H9 (cell line): ENCODE measurements at regions not wholly inside any gene's neighbourhood (a gene's known extent, or its start where the extent isn't known, plus 50 kb on each side); places are given as distances from the start of the nearest gene placed in this dataset.

Experiments
- DNase-seq: peaks from one replicate; pipeline ENCODE4 v3.0.0-alpha.2; 2017
- H2AFZ ChIP-seq: one replicate; pipeline ENCODE4 v1.6.1; 2013; ENCODE audit warnings: mild to moderate bottlenecking, low read length, control low read depth, moderate library complexity
- H2AK5ac ChIP-seq: 2 replicates; pipeline ENCODE4 v1.6.1; 2013; ENCODE audit warnings: low read length, control low read depth, mixed read lengths; ENCODE audit not compliant: insufficient read length
- H2BK120ac ChIP-seq: one replicate; pipeline ENCODE4 v1.6.1; 2013; ENCODE audit warnings: low read depth, mild to moderate bottlenecking, low read length, control low read depth, inconsistent platforms; ENCODE audit not compliant: poor library complexity, severe bottlenecking
- H2BK12ac ChIP-seq: 2 replicates; pipeline ENCODE4 v1.6.1; 2013; ENCODE audit warnings: low read length, control low read depth, mixed read lengths, low read depth; ENCODE audit not compliant: insufficient read length
- H2BK15ac ChIP-seq: 2 replicates; pipeline ENCODE4 v1.6.1; 2013; ENCODE audit warnings: low read depth, low read length, control low read depth
- H2BK20ac ChIP-seq: one replicate; pipeline ENCODE4 v1.6.1; 2013; ENCODE audit warnings: low read depth, mild to moderate bottlenecking, low read length, control low read depth, inconsistent platforms; ENCODE audit not compliant: poor library complexity, severe bottlenecking
- H2BK5ac ChIP-seq: 2 replicates; pipeline ENCODE4 v1.6.1; 2013; ENCODE audit warnings: low read length, control low read depth, mixed read lengths; ENCODE audit not compliant: insufficient read length
- H3K14ac ChIP-seq: 2 replicates; pipeline ENCODE4 v1.6.1; 2013; ENCODE audit warnings: low read length, control low read depth; ENCODE audit not compliant: insufficient read depth
- H3K18ac ChIP-seq: 2 replicates; pipeline ENCODE4 v1.6.1; 2013; ENCODE audit warnings: low read depth, mild to moderate bottlenecking, mixed read lengths, low read length, control low read depth; ENCODE audit not compliant: insufficient read length
- H3K23ac ChIP-seq: 2 replicates; pipeline ENCODE4 v1.6.1; 2013; ENCODE audit warnings: low read length, control low read depth, mixed read lengths, low read depth; ENCODE audit not compliant: insufficient read length
- H3K23me2 ChIP-seq: 2 replicates; pipeline ENCODE4 v1.6.1; 2013; ENCODE audit warnings: low read depth, mild to moderate bottlenecking, mixed read lengths, low read length, control low read depth; ENCODE audit not compliant: insufficient read length, poor library complexity, severe bottlenecking
- H3K27ac ChIP-seq: 2 replicates; pipeline ENCODE4 v1.5.1; 2013; ENCODE audit warnings: low read length, control low read depth, mixed read lengths, low read depth; ENCODE audit not compliant: insufficient read length
- H3K27me3 ChIP-seq: 2 replicates; pipeline ENCODE4 v1.6.1; 2013; ENCODE audit warnings: low read length, control low read depth, inconsistent platforms; ENCODE audit not compliant: insufficient read depth
- H3K4ac ChIP-seq: 2 replicates; pipeline ENCODE4 v1.6.1; 2013; ENCODE audit warnings: low read depth, mild to moderate bottlenecking, control low read depth, inconsistent platforms, low read length, moderate library complexity
- H3K4me1 ChIP-seq: 2 replicates; pipeline ENCODE4 v1.6.1; 2013; ENCODE audit warnings: low read length, control low read depth, inconsistent platforms; ENCODE audit not compliant: insufficient read depth
- H3K4me2 ChIP-seq: 2 replicates; pipeline ENCODE4 v1.6.1; 2013; ENCODE audit warnings: low read length, control low read depth, mixed read lengths; ENCODE audit not compliant: insufficient read length, insufficient read depth
- H3K56ac ChIP-seq: 2 replicates; pipeline ENCODE4 v1.6.1; 2013; ENCODE audit warnings: low read depth, mild to moderate bottlenecking, mixed read lengths, low read length, control low read depth; ENCODE audit not compliant: insufficient read length
- H3K79me1 ChIP-seq: 2 replicates; pipeline ENCODE4 v1.6.1; 2013; ENCODE audit warnings: low read depth, mild to moderate bottlenecking, moderate library complexity, low read length, control low read depth, inconsistent platforms; ENCODE audit not compliant: insufficient read depth, poor library complexity, severe bottlenecking
- H3K79me2 ChIP-seq: 2 replicates; pipeline ENCODE4 v1.6.1; 2013; ENCODE audit warnings: low read length, control low read depth, inconsistent platforms; ENCODE audit not compliant: insufficient read depth
- H3K9ac ChIP-seq: 2 replicates; pipeline ENCODE4 v1.6.1; 2013; ENCODE audit warnings: low read length, control low read depth, mixed read lengths; ENCODE audit not compliant: insufficient read length; ENCODE audit errors: extremely low read depth
- H3K9me3 ChIP-seq: one replicate; pipeline ENCODE4 v1.6.1; 2013; ENCODE audit warnings: low read depth, low read length, inconsistent platforms; ENCODE audit not compliant: control insufficient read depth
- H3T11ph ChIP-seq: one replicate; pipeline ENCODE4 v1.6.1; 2013; ENCODE audit warnings: mild to moderate bottlenecking, low read length, control low read depth, inconsistent platforms
- H4K20me1 ChIP-seq: one replicate; pipeline ENCODE4 v1.6.1; 2013; ENCODE audit not compliant: control insufficient read depth, insufficient read length, insufficient read depth
- H4K5ac ChIP-seq: 2 replicates; pipeline ENCODE4 v1.6.1; 2013; ENCODE audit warnings: low read depth, mild to moderate bottlenecking, mixed read lengths, low read length, control low read depth; ENCODE audit not compliant: insufficient read length
- H4K8ac ChIP-seq: replicated peaks from 2 replicates; pipeline ENCODE4 v1.6.1; 2013; ENCODE audit warnings: low read length, control low read depth, mixed read lengths, low read depth; ENCODE audit not compliant: insufficient read length
- H4K91ac ChIP-seq: 2 replicates; pipeline ENCODE4 v1.6.1; 2013; ENCODE audit warnings: low read depth, mild to moderate bottlenecking, moderate library complexity, mixed read lengths, low read length, control low read depth; ENCODE audit not compliant: insufficient read length
- H3K27ac Mint-ChIP-seq, 3 experiments: 2 replicates in 2 of 3; 3 replicates in 1 of 3; pipeline ENCODE4 v1.8.0; 2020 to 2021; ENCODE audit warnings: mixed read lengths in 3 of 3, mild to moderate bottlenecking in 1 of 3, moderate library complexity in 1 of 3
- H3K27me3 Mint-ChIP-seq: 2 replicates; pipeline ENCODE4 v1.8.0; 2021; ENCODE audit warnings: low read depth, mild to moderate bottlenecking, moderate library complexity, mixed read lengths
- H3K36me3 Mint-ChIP-seq, 3 experiments: 2 replicates in 2 of 3; 3 replicates in 1 of 3; pipeline ENCODE4 v1.8.0; 2020 to 2021; ENCODE audit warnings: low read depth in 3 of 3, mixed read lengths in 3 of 3; ENCODE audit not compliant: insufficient read depth in 1 of 3
- H3K4me1 Mint-ChIP-seq, 2 experiments: 2 replicates each; pipeline ENCODE4 v1.8.0; 2020; ENCODE audit warnings: mixed read lengths in 2 of 2
- H3K4me3 Mint-ChIP-seq, 2 experiments: 2 replicates in 1 of 2; 3 replicates in 1 of 2; pipeline ENCODE4 v1.8.0; 2020 to 2021; ENCODE audit warnings: mild to moderate bottlenecking in 2 of 2, mixed read lengths in 2 of 2, moderate library complexity in 1 of 2
- H3K9me3 Mint-ChIP-seq, 2 experiments: 2 replicates in 1 of 2; 3 replicates in 1 of 2; pipeline ENCODE4 v1.8.0; 2020; ENCODE audit warnings: mild to moderate bottlenecking in 2 of 2, mixed read lengths in 2 of 2, moderate library complexity in 1 of 2
- CTCF ChIP-seq: fragments of 200-600 bp; sonication (generic); conservative IDR thresholded peaks from 3 replicates; pipeline ENCODE4 v1.8.0; 2021; ENCODE audit warnings: antibody characterized with exemption, mild to moderate bottlenecking
- WGBS: extraction: QIAGEN DNeasy Blood & Tissue Kit; methylation state at CpG from one replicate; pipeline ENCODE4 v1.1.7; 2013; ENCODE audit warnings: missing lambda C conversion rate, low lambda C conversion rate, mixed read lengths; ENCODE audit not compliant: insufficient read length; ENCODE audit errors: extremely low coverage; 5-methylcytosine and 5-hydroxymethylcytosine counted together

- H3K79me2 ChIP-seq: no peaks in the 10 kb centered on the region
- H4K91ac ChIP-seq: no peak overlapping the region
- no peak overlapping the region for H2BK120ac ChIP-seq
- Mint-ChIP-seq H3K27me3 (no peaks in the 10 kb centered on the region), H3K36me3 (peaks cover 0 to 1% (median 0%) of the 10 kb centered on the region in 3 experiments; a peak in 1 of 7 replicates), H3K9me3 (no peaks in the 10 kb centered on the region), H3K4me1 (peaks cover 7 to 12% of the 10 kb centered on the region in 2 experiments; a peak in 3 of 4 replicates), H3K27ac (no peak overlapping the region), H3K4me3 (no peak overlapping the region; a peak in 1 of 5 replicates)
- H2BK15ac ChIP-seq: no peak overlapping the region
- H3K27ac ChIP-seq: no peak overlapping the region
- no peak for TF ChIP-seq CTCF
- H3K27me3 ChIP-seq: no peaks in the 10 kb centered on the region
- no peak overlapping the region for H2BK5ac ChIP-seq
- no peak overlapping the region for H4K5ac ChIP-seq
- no peaks in the 10 kb centered on the region for H3K23me2 ChIP-seq
- no peak overlapping the region for H3K4me2 ChIP-seq
- no peaks in the 10 kb centered on the region for H4K20me1 ChIP-seq
- H3K4me1 ChIP-seq: peaks cover 2% of the 10 kb centered on the region; the same call in 1 of the 2 replicates
- no peak overlapping the region for H3K18ac ChIP-seq
- no peak overlapping the region for H3K23ac ChIP-seq
- no peak overlapping the region for H3K56ac ChIP-seq
- no peak for DNase-seq
- no peak overlapping the region for H3K14ac ChIP-seq
- no peak overlapping the region for H4K8ac ChIP-seq
- no peak overlapping the region for H3K9ac ChIP-seq
- H3K79me1 ChIP-seq: no peaks in the 10 kb centered on the region
- no peak overlapping the region for H3T11ph ChIP-seq
- WGBS: no CpG with 5 or more reads among the region's 4 CpGs
- H2BK12ac ChIP-seq: no peak overlapping the region
- H3K9me3 ChIP-seq: no peaks in the 10 kb centered on the region
- no peak overlapping the region for H3K4ac ChIP-seq
- no peak overlapping the region for H2AK5ac ChIP-seq
- H2BK20ac ChIP-seq: no peak overlapping the region
- H2AFZ ChIP-seq: no peak overlapping the region
Observed at GRCh38 chr5:147170603-147171002, 64.2 kb upstream of the STK32A start.
